SU-DHL-6 (cell line): ENCODE measurements at regions not wholly inside any gene's neighbourhood (a gene's known extent, or its start where the extent isn't known, plus 50 kb on each side); places are given as distances from the start of the nearest gene placed in this dataset.

Source experiments
- H2AFZ ChIP-seq: fragments of 200-600 bp; sonication (generic); 2 replicates; pipeline ENCODE4 v1.6.1; 2014; ENCODE audit warnings: low read depth, mild to moderate bottlenecking, moderate library complexity, mixed read lengths, antibody characterized with exemption, low read length; ENCODE audit not compliant: severe bottlenecking
- H3F3A ChIP-seq: fragments of 200-600 bp; shearing (Covaris generic); 2 replicates; pipeline ENCODE4 v1.6.0; 2016; ENCODE audit warnings: antibody characterized with exemption, mild to moderate bottlenecking; ENCODE audit not compliant: insufficient read depth
- H3K27ac ChIP-seq: fragments of 200-600 bp; sonication (generic); 2 replicates; pipeline ENCODE4 v1.5.1; 2016; ENCODE audit warnings: low read depth, mild to moderate bottlenecking, low read length, moderate library complexity, mixed read lengths
- H3K27me3 ChIP-seq: fragments of 200-600 bp; sonication (generic), shearing (Covaris generic); 2 replicates; pipeline ENCODE4 v1.6.0; 2014; ENCODE audit warnings: mild to moderate bottlenecking, low read length
- H3K36me3 ChIP-seq: fragments of 200-600 bp; sonication (generic); 2 replicates; pipeline ENCODE4 v1.6.1; 2014; ENCODE audit warnings: mild to moderate bottlenecking, low read length, mixed read lengths
- H3K4me2 ChIP-seq: fragments of 300-600, 200-600 bp; shearing (Covaris generic), sonication (generic); 2 replicates; pipeline ENCODE4 v1.6.0; 2014; ENCODE audit warnings: low read length, low read depth, mild to moderate bottlenecking; ENCODE audit not compliant: poor library complexity, severe bottlenecking
- H3K4me3 ChIP-seq: fragments of 200-600 bp; sonication (generic); 2 replicates; pipeline ENCODE4 v1.5.1; 2014; ENCODE audit warnings: antibody characterized with exemption, low read length, mild to moderate bottlenecking, mixed read lengths; ENCODE audit not compliant: insufficient read depth, poor library complexity, severe bottlenecking
- H3K79me2 ChIP-seq: fragments of 200-600 bp; sonication (generic); 2 replicates; pipeline ENCODE4 v1.6.1; 2014; ENCODE audit warnings: mild to moderate bottlenecking, low read length, moderate library complexity; ENCODE audit not compliant: insufficient read depth
- H3K9ac ChIP-seq: fragments of 200-600 bp; sonication (generic); 2 replicates; pipeline ENCODE4 v1.7.0; 2014; ENCODE audit warnings: mild to moderate bottlenecking, low read length
- H3K9me2 ChIP-seq: fragments of 200-600 bp; sonication (generic); replicated peaks from 2 replicates; pipeline ENCODE4 v1.6.1; 2014; ENCODE audit warnings: low read length; ENCODE audit not compliant: insufficient read depth
- H3K9me3 ChIP-seq: fragments of 200-600 bp; sonication (generic); 2 replicates; pipeline ENCODE4 v1.6.1; 2014; ENCODE audit warnings: low read length, mixed read lengths; ENCODE audit not compliant: insufficient read depth
- H4K20me1 ChIP-seq: fragments of 200-600 bp; sonication (generic); 2 replicates; pipeline ENCODE4 v1.6.1; 2014; ENCODE audit warnings: low read depth, mild to moderate bottlenecking, antibody characterized with exemption, low read length, moderate library complexity, mixed read lengths
- EZH2phosphoT487 ChIP-seq: fragments of 200-600 bp; sonication (generic), shearing (Covaris generic); conservative IDR thresholded peaks from 2 replicates; pipeline ENCODE4 v1.6.1; 2018; ENCODE audit warnings: mild to moderate bottlenecking, antibody characterized with exemption, low read length, moderate library complexity, mixed read lengths
- TF ChIP-seq, protein P1 (sequence below): fragments of 200-600 bp; sonication (generic); IDR thresholded peaks from one replicate; pipeline ENCODE4 v1.5.1; 2017; ENCODE audit warnings: antibody characterized with exemption, mild to moderate bottlenecking, low read length, moderate library complexity; ENCODE audit not compliant: insufficient read depth, poor library complexity, severe bottlenecking

DNA sequence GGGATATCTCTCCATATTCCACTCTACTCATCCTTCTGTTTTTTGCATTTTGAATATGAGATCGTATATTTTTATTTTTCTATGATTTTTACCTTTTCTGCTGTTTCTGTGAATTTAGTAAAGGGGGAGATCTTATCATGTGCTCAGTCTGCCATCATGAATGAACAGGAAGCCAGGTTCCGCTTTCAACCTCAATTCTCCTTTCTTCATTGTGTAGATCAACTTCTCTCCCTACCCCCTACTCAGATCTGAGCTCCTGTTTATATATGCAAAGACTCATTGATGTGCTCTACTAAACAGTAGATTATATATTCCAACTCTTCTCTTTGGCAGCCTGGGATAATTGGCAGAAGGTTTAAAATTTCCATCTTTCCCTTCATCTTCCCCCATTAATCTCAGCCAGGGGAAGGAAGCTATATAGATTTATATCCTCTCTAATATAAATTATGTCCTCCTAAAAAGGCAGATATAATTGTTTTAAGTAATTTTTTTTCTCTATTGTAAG lies 336.7 kb upstream of the PLET1 start:
- H3F3A ChIP-seq: no peaks in the 10 kb centered on the region

DNA sequence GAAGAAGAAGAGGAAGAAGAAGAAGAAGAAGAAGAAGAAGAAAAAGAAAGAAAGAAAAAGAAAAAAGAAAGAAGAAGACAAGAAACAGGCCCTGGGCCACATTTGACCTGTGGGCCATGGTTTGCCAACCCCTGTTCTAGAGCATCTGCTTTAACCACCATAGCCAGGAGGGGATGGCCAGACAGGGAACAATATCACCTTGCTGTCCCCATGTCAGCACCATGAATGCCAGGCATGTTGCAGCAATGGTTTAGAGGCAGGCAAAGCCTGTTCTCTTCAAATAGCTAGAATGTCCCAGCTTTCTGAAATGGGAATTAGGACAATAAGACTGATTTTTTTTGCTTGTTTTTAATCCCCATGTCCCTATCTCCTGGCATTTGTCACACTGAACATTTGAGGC lies 338.6 kb upstream of the PLET1 start:
- H3K27me3 ChIP-seq: no peaks in the 10 kb centered on the region
- no peaks in the 10 kb centered on the region for H3K9me2 ChIP-seq
- no peak overlapping the region for H3K9ac ChIP-seq
- H3K4me2 ChIP-seq: no peak overlapping the region
- H3K36me3 ChIP-seq: no peaks in the 10 kb centered on the region
- no peaks in the 10 kb centered on the region for H3K79me2 ChIP-seq
- H3K4me3 ChIP-seq: no peak overlapping the region
- TF ChIP-seq, protein P1, sequence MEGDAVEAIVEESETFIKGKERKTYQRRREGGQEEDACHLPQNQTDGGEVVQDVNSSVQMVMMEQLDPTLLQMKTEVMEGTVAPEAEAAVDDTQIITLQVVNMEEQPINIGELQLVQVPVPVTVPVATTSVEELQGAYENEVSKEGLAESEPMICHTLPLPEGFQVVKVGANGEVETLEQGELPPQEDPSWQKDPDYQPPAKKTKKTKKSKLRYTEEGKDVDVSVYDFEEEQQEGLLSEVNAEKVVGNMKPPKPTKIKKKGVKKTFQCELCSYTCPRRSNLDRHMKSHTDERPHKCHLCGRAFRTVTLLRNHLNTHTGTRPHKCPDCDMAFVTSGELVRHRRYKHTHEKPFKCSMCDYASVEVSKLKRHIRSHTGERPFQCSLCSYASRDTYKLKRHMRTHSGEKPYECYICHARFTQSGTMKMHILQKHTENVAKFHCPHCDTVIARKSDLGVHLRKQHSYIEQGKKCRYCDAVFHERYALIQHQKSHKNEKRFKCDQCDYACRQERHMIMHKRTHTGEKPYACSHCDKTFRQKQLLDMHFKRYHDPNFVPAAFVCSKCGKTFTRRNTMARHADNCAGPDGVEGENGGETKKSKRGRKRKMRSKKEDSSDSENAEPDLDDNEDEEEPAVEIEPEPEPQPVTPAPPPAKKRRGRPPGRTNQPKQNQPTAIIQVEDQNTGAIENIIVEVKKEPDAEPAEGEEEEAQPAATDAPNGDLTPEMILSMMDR: no peak
- no peak for TF ChIP-seq EZH2phosphoT487
- no peaks in the 10 kb centered on the region for H4K20me1 ChIP-seq
- no peak overlapping the region for H2AFZ ChIP-seq
- H3K9me3 ChIP-seq: no peaks in the 10 kb centered on the region
- no peak overlapping the region for H3K27ac ChIP-seq
- H3F3A ChIP-seq: no peaks in the 10 kb centered on the region

More for the DNA sequence above, 336.7 kb upstream of the PLET1 start:
- no peak overlapping the region for H3K27ac ChIP-seq
- H3K4me2 ChIP-seq: no peak overlapping the region
- no peaks in the 10 kb centered on the region for H3K9me3 ChIP-seq
- H2AFZ ChIP-seq: no peak overlapping the region
- H4K20me1 ChIP-seq: no peaks in the 10 kb centered on the region
- H3K9me2 ChIP-seq: no peaks in the 10 kb centered on the region
- TF ChIP-seq EZH2phosphoT487: no peak
- TF ChIP-seq, protein P1: no peak
- H3K27me3 ChIP-seq: no peaks in the 10 kb centered on the region
- H3K36me3 ChIP-seq: no peaks in the 10 kb centered on the region
- no peak overlapping the region for H3K4me3 ChIP-seq
- no peak overlapping the region for H3K9ac ChIP-seq
- no peaks in the 10 kb centered on the region for H3K79me2 ChIP-seq

GRCh38 chr11:112599856-112600533 lies 339.3 kb upstream of the PLET1 start:
- Histone ChIP-seq H3K27ac (no peak overlapping the region), H3K9ac (no peak overlapping the region), H3K4me2 (no peak overlapping the region), H3K36me3 (no peaks in the 10 kb centered on the region), H3K27me3 (no peaks in the 10 kb centered on the region), H3K9me2 (no peaks in the 10 kb centered on the region), H4K20me1 (no peaks in the 10 kb centered on the region), H3K4me3 (no peak overlapping the region), H3K79me2 (no peaks in the 10 kb centered on the region), H3F3A (no peaks in the 10 kb centered on the region), H3K9me3 (no peaks in the 10 kb centered on the region), H2AFZ (no peak overlapping the region)
- no peak for TF ChIP-seq EZH2phosphoT487
- TF ChIP-seq, protein P1: no peak
